T1000 (cell line): ENCODE measurements at regions not wholly inside any gene's neighbourhood (a gene's known extent, or its start where the extent isn't known, plus 50 kb on each side); places are given as distances from the start of the nearest gene placed in this dataset.

Experiments used
- DNase-seq: peaks from one replicate; lab custom pipeline; 2025; ENCODE audit warnings: mixed read lengths; lab: John Stamatoyannopoulos, UW

DNA sequence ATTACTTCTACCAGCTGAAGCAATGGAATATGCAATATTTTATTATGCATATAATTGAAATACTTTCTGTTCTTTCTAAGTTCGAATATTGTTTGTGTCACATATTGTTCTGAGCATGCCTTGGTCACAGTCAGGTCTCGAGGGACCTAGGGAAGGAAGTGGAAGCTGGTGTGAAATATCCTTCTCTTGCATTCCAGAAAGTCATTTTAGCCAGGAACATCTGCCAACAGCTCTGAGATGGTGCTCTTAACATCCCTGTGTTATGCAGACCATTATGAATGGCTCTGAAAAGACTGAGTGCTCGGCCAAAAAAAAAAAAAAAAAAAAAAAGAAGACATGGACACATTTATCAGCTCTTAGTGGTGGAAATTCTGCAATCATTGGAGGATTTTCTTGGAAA, 132.7 kb upstream of the JAG1 start:
- no peak for DNase-seq

DNA sequence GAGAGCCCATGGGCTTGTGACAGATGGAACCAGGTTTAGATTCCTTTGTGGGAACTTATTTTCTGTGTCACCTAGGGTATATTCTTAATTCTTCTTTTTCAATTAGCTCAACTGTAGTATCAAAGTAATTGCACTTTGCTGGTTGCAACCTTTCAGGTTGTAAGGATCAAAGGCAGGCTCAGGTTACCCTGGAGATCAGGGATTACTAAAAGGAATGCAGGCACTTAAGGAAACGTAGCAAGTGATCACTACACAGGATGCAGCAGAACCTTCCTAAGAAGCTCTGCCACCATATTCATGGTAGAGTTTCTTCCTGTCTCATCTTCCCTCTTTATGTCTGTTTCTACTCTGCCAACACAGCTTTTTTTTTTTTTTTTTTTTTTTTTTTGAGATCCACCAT, 133.2 kb upstream of the JAG1 start:
- no peak for DNase-seq

DNA sequence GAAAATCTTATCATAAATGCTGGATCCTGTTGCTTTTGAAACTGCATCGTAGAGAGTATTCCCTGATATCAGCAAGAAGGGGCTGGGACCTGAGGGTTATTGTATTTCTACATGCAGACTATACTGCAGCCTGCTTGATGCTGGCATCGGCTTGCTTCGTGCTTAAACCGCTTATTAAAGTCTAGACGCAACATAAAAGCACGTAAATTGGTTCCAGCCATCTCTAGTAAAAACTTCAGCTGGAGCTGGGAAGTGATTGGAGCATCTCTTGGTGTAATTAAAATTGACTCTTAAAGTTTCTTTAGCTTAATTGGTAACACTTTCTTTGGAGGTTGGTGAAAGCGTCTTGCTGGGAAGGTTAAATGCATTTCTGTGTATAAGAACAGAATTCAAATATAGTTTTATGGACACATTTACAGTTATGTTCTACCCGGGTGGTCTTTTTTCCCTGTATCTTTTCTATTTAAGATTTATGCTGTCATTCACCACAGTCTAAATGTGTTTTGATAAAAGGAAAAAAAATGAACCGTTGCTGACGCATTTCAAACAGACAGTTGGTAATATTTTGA, 139.0 kb upstream of the JAG1 start:
- no peak for DNase-seq

DNA sequence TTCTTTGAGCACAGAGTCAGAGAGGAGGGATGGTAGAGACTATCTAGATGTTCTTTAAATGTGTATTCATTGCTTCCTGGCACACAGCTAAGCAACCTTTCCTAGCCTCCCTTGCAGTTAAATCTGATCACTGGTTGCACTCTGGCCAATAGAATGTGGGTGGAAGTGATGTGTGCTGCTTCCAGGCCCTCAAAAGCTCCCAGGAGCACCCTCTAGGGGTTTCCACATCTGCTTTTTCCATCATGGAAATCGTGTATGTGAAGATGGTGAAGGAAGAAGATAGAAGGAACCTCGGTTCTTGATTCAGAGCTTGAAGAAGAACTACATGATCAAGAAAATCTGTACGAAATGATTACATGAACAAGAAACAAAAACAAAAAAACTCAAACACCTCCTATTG, 149.8 kb upstream of the JAG1 start:
- no peak for DNase-seq

DNA sequence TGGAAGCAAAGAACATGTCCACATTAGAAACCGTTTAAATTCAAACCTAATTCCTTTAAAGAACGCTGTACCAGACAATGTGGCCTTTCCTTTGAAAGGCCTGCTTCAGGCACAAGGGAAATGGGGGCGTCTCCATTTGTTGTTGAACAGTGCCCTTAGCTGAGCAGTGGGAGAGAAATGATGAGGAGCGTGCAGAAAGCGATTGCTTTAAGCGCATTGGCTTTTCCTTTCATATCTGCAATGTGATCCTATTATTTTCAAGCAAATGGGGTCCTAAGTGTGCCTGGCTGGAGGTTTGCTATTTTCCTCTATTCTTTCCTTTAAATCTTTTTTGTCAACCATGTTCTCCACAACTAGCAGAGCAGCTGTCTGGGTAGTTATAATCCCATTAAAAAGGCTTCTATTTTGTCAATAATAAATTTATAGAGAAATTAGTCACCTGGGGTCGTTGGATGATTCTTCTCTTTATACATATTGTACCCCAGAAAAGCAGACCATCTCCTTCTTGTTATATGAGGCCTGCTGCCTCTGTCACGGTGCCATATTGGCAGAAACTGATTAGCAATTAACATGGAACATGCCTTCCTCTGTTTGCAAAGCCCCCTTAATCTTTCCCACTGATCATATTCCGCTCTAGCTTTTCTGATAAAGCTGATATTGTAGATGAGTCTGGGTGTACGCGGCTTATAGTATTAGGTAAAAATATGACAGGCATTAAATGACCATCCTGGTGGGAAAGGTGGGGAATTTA, 151.1 kb upstream of the JAG1 start:
- no peak for DNase-seq

DNA sequence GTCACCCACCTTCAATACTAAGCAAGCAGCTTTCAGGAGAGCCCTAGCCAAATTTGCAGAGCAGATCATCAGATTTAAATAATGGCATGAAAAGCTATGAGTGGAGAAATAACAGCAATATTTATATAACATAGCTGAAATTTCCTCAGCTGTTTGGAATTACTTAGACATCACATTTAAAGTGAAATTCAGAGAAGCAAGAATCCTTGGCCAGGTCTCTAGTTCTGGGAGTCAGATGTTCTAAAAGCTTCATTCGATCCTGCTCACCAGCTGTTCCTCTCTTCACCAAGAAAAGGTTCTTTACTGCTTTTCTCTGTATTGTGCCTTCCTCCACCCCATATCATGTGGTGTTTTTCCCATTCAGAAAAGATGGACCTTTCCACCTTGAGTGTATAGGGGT, 152.3 kb upstream of the JAG1 start:
- no peak for DNase-seq

DNA sequence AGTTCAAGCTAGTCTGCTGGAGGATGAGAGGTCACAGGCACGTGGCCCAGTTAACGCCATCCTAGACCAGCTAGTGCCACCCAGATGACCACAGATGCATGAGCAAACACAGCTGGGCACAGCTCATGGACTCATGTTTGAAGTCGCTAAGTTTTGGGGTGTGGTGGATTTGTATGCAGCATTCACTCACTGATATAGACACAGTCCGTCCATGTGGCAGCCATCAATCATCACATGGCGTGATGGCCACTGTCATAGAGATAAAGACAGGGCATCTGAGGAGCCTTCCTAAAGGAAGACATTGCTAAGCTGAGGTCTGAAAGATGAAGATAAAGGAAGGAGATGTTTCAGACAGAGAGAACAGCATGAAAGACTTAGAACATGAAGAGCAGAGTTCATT, 154.4 kb upstream of the JAG1 start:
- DNase-seq = no peak

DNA sequence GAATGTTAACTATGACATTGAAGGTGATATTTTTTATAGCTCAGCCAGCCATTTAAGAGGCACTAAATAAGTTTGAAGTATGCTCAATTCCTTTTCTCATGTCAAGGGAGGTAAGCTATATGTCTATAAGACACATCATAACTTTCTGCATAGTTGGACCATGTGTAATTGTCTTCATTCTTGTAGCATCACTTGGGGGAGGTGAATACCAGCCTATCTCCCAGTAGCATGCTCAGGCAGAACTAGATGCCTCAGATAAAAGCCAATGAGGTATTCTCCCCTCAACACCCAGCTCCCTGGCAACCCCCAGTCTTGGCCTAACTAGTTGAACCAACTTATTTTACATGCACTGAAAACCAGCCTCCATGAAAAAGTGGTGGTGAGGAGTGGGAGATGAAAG, 158.3 kb upstream of the JAG1 start:
- DNase-seq = no peak

DNA sequence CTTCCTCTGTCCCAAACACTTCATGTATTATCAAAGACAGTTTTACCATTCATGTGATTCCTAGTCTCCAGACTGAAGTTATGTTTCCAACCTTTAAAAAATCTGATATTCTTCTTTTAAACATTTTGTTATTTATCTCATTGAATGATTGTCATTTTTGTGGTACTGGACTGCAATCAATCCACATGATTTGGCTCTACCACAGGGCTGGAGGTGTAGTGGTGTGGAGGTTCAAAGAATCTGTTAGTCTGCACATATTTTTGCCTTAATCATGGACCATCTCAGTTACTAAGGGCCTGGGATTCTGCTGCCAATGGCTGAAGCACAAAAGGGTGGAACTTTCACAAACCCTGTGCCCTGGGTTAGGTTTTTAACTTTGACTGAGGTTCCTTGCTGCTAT, 164.1 kb upstream of the JAG1 start:
- DNase-seq = no peak

DNA sequence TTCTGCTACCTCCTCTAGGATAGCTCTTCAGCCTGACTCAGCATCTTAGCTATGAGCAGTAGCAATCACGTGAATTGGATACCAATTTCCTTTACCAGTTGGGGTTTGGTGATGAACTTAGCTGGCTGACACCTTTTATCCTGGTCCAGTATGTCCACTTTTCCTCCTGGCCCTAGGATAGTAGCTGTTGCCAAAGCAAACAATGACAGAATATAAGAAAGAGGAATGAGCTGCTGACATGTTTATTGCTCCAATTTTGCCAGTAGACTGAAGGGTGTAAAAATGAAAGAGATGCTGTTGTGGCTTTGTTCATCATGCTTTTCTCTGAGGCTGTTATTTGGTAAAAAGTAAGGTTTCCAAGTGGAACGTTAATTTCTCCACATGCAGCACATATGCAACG, 168.3 kb upstream of the JAG1 start:
- no peak for DNase-seq

DNA sequence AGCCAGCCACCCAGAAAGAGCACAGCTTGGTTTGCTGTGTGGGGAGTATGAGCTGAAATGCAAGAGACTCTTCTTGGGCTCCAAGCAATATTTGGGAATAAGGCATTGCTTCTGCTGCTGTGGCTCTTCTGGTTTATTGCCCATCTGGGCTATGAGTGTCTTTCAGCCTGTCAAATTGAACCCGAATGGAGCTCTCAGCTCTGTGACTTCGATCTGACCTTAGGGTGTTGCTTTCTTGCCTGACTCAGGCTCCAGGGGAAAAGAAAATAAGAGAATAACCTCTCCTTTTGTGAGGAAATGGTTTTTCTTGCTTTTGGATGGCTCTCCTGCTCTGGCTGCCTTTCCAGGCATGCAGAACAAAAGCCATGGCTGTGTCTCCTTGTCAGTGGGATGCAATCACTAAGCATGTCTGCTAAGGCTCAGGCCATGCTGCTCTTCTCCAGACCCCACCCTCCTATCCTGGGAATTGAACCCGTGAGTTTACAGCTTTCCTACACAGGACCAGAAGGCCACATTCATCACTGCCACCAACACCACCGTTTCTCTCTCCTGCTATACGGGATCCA, 169.4 kb upstream of the JAG1 start:
- DNase-seq = no peak

DNA sequence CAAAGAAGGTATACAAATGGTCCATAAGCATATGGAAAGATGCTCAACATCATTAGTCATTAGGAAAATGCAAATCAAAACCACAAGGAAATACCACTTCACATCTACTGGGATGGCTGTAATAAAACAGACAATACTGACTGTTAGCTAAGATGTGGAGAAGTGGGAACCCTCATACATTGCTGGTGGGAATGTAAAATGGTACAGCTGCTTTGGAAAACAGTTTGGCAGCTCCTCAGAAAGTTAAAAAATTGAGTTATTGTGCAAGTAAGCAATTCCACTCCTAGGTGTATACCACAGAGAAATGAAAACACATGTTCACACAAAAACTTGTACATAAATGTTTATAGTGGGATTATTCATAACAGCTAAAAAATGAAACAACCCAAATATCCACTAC, 173.0 kb upstream of the JAG1 start:
- DNase-seq = no peak

DNA sequence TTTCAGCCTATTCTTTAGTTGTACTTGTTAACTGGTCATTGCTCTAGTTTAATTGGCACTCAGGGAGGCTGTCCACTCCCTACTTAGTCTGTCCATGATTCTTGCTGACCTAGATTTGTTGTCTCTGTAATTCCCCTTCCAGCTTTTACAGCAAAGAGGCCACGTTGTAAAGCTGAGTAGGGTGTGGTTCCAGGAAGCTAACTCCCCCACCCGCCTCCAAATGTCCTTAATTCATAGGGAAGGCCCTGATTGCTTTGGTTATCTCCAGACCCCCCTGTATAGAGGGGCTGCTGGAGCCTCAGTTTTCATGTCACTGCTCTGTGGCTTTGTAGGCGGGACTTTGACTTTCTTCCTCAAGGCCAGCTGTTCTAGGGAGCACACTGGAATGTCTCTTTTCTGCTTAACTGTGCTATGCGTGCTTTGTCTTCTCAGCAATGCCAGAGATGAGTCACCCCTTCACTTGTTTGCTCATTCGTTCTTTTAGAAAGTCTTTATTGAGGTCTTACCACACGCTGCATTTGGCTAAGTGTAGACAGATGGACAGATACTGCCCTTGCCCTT, 175.1 kb upstream of the JAG1 start:
- DNase-seq = peak; percentile 45

DNA sequence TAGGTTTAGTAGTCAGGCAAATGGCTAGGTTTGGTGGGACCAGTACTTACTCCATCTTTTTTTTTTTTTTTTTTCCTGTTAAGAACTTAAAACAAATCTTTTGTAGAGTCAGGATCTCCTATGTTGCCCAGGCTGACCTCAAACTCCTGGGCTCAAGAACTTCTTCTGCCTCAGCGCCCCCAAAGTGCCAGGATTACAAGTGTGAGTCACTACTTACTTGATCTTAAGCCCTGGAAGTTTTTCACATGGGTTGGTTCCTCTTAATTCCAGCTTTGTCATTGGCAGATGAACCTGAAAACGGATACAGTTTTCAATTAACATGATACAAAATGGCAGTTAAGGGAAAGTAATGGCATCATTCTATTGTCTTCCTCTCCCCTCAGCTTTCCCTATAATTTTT, 179.4 kb upstream of the JAG1 start:
- no peak for DNase-seq

DNA sequence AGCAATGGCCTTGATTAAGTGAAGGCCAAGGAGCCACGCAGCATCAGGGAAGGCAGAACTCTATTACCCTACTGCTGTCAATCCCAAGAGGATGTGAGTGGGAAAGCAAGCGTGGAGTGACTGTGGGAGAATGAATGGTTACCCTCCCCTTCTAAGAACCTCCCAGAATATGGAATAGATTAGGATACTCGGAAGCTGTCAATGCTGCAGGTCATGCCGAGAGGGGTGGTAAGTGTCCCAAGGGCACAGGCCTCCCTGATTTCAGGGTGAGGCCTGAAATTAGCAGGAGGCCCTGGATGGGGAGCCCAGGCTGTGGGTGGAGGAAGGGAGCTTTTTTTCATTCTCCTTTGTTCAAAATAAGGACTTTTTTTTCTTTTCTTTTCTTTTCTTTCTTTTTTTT, 179.9 kb upstream of the JAG1 start:
- DNase-seq = no peak

DNA sequence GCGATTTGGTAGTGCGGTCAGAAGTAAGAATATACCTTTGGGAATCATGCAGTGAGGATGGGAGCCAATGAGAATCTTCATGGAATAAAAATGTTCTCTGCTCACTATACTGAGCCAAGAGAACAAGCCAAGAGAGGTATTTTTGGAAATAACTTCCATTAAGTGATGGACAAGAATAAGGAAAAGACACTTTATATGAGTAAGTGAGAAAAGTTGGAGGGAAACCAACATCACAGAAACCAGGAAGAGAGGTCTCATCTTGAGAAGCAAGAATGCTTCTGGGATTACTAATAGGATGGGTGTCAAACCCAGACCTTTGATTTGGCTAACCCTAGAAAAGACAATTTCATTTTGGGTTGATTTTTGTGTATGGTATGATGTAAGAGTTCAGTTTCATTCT, 181.2 kb upstream of the JAG1 start:
- DNase-seq = no peak

DNA sequence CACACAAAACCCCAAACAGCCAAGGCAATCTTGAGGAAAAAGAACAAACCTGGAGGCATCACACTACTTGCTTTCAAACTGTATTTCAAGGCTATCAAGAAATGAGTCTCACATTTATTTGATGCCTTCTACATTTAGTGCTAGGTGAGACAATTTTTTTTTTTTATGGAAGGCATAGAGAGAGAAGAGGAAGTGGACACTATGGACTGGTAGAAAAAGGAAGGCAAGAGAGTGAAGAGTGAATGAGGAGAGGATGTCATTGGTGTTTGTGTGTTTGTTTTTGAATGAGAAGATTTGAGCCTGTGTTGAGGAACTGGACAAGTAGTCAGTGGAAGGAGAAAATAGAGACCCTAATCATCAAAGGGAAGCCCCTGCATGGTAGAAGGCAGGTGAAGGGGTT, 182.0 kb upstream of the JAG1 start:
- DNase-seq = no peak

DNA sequence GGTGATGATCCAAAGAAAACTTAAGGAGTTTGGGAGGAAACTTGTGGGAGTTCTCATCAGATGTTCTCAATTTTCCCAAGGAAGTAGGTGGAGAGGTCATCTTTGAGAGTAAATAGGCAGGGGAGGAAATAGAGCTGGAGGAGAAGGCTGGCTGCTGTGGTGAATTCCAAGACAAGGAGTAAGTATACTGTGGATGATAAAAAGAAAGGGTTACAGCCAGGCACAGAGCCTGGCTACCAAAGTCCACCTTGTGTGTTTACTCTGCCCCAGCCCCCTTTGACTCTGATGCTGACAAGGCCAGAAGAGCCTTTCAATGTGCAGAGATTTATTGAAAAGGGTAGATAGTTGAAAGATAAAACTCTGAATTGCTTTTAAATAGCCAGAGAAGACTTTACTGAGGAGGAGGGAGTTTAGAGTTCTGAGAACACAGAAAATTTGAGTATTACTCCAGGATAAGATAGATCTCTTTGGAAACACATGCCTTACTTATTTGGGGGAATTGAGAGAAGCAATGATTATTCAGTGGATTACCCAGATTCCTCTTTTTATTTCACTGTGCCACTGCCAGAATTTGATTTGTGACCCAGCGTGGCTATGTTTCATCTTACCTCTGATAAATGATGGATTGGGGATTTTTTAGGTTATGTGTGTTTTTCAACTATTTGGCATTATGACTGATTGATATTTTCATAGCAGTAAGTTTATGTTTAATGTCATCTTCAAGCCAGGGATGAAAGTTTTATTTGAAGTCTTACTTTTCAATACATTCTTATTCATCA, 182.6 kb upstream of the JAG1 start:
- DNase-seq = no peak

DNA sequence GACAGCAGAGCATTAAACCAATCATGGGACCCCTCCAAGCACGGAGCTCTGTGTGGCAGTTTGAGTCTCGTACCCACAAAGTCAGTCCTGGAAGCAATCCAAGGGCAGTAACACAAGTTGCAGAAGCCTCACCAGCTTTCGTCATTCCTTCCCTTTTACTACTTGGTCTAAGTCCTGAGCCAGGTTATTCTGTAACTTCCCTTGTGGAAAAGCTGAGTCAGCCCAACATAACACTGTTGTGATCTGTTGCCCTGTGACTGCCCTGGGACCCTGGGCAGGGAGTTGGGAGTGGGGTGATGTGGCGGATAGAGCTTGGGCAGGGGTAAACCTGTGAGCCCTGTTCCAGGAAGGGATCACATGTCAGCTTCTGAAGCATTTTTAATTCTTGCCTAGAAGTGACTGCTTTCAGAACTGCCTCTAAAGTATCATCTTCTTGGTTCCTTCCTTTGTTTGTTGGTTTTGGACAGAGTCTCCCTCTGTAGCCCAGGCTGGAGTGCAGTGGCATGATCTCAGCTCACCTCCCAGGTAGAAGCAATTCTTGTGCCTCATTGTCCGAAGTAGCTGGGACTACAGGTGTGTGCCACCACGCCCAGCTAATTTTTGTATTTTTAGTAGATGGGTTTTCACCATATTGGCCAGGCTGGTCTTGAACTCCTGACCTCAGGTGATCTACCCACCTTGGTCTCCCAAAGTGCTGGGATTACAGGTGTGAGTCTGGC, 183.7 kb upstream of the JAG1 start:
- no peak for DNase-seq

DNA sequence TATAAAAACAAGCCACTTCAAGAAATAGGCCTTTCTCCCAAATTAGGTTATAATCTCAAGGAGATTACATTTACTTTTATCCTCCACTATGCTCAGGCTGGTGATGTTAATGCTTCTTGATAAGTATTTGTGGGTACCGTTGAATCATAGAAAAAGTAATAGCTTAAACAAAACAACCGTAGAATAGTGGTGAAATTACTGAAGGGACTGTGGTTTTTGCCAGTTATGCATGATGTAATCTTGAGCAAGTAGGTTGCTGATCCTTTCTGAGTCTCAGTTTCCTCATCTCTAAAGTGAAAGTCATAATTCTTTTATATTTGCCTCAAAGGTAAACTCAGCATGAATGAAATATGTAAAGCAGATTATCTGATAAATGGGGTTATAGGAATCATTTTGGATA, 187.3 kb upstream of the JAG1 start:
- no peak for DNase-seq

DNA sequence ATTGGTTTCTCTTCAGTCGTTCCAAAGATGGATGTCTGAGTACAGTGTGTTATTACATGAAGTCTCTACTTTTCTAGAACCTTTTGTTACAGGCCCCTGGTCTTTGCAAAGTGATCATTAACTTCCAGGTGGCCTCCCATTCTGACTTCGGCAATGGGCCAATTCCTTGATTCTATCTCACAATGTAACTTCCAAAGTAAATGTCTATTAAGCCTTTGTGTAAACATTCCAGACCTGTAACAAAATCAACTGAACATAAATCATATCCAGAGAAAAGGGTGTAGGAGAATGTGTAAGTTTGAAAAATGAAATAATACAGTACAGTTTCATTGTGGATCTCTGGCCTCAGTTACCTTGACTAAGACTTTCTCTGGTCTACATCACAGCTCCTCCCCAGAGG, 187.8 kb upstream of the JAG1 start:
- no peak for DNase-seq
